PC-3 (cell line): ENCODE measurements at regions not wholly inside any gene's neighbourhood (a gene's known extent, or its start where the extent isn't known, plus 50 kb on each side); places are given as distances from the start of the nearest gene placed in this dataset.

ENCODE experiments used
- EZH2 ChIP-seq: fragments of 300-600 bp; sonication (generic); IDR thresholded peaks from one replicate; pipeline ENCODE4 v1.6.1; 2017; ENCODE audit warnings: antibody characterized with exemption, mild to moderate bottlenecking, low read length; ENCODE audit not compliant: unreplicated experiment
- TF ChIP-seq, protein P1 (sequence below): fragments of 300-600 bp; sonication (generic); conservative IDR thresholded peaks from 2 replicates; pipeline ENCODE4 v1.5.1; 2017; ENCODE audit warnings: antibody characterized with exemption, low read depth, mild to moderate bottlenecking, low read length

DNA sequence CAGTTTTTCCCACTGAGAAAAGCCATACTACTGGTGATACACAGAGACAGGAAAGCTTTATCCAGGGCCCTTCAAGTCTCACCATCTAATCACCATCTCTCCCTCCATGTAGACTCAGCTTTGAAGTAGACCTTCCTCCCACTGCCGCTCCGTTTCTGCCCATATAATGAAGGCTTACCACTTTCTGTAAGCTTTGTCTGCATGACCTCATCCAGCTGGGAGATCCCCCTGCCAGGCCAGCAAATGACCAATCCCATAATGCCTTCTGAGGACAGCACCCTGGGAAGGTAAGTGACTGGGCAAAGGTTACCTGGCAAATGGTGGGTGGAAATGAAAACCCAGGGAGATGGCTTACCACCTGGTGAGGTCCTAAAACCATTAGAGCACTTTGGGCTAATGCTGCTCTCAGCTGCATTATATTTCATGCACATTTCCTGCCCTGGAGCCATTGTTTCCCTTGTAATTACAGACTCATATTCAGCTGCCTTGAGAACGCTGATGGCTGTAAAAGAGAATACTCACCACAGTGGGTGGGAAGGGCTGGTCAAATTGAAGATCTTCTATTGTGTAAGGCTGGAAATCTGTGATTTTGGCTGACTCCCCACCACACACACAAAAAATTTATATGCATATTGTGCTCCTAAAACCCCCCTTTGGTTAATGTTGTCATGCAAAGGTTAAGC lies 350.7 kb upstream of the SYT4 start:
- TF ChIP-seq, protein P1, sequence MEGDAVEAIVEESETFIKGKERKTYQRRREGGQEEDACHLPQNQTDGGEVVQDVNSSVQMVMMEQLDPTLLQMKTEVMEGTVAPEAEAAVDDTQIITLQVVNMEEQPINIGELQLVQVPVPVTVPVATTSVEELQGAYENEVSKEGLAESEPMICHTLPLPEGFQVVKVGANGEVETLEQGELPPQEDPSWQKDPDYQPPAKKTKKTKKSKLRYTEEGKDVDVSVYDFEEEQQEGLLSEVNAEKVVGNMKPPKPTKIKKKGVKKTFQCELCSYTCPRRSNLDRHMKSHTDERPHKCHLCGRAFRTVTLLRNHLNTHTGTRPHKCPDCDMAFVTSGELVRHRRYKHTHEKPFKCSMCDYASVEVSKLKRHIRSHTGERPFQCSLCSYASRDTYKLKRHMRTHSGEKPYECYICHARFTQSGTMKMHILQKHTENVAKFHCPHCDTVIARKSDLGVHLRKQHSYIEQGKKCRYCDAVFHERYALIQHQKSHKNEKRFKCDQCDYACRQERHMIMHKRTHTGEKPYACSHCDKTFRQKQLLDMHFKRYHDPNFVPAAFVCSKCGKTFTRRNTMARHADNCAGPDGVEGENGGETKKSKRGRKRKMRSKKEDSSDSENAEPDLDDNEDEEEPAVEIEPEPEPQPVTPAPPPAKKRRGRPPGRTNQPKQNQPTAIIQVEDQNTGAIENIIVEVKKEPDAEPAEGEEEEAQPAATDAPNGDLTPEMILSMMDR: no peak
- no peak for TF ChIP-seq EZH2
